GM23338 (cell line): ENCODE measurements at regions not wholly inside any gene's neighbourhood (a gene's known extent, or its start where the extent isn't known, plus 50 kb on each side); places are given as distances from the start of the nearest gene placed in this dataset.

ENCODE experiments used
- TF ChIP-seq, protein P1 (sequence below): fragments of 250-450 bp; sonication (Bioruptor Pico); IDR thresholded peaks from 2 replicates; pipeline ENCODE4 v1.5.0; 2020; ENCODE audit warnings: mild to moderate bottlenecking, moderate library complexity
- TF ChIP-seq, protein P2 (sequence below), 2 experiments: fragments of 200-600 bp in 1 of 2; sonication (generic) in 1 of 2; conservative IDR thresholded peaks; 2 replicates each; pipeline versions ENCODE4 v1.5.1 to v1.6.1; 2016 to 2017; ENCODE audit warnings: antibody characterized with exemption in 2 of 2, low read depth in 2 of 2, mild to moderate bottlenecking in 2 of 2, moderate library complexity in 1 of 2
- TF ChIP-seq, protein P3 (sequence below): IDR thresholded peaks from 2 replicates; pipeline ENCODE4 v1.6.1; 2016; ENCODE audit warnings: antibody characterized with exemption

DNA sequence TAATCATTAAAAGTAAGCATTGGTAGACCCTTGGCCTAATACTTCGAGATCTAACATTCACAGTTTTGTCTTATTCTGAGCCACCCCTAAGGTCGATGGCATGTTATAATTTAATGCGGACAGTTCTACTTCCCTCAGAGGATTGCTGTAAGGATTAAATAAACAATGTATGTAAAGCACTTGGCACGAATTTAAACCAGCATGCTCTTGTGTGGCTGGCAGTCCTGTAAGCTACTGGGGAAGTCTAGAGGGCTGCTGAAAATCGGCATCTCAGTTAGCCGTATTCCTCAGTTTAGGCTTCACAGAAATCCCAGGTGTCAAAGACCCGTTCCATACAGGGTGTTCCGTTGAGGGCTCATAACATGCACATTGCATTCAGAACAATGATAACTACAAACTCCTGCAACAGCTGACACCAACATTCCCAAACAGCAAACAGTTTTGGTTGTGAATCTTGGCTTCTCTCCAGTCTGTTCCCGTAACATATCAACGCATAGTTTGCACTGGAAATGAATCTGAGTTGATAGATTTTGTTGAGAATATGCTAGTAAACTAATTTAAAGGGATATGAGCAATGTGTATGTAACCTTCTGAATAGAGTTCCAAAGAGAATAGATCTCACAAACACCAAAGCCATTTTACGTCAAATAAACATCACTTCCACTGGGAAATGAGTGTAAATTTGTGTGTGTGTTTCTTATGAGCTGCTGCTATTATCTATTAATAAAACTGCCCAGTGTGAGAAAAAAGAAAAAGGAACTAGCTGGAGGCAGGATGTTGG, 52.2 kb upstream of the ACKR3 start (continued):
- TF ChIP-seq, protein P1, sequence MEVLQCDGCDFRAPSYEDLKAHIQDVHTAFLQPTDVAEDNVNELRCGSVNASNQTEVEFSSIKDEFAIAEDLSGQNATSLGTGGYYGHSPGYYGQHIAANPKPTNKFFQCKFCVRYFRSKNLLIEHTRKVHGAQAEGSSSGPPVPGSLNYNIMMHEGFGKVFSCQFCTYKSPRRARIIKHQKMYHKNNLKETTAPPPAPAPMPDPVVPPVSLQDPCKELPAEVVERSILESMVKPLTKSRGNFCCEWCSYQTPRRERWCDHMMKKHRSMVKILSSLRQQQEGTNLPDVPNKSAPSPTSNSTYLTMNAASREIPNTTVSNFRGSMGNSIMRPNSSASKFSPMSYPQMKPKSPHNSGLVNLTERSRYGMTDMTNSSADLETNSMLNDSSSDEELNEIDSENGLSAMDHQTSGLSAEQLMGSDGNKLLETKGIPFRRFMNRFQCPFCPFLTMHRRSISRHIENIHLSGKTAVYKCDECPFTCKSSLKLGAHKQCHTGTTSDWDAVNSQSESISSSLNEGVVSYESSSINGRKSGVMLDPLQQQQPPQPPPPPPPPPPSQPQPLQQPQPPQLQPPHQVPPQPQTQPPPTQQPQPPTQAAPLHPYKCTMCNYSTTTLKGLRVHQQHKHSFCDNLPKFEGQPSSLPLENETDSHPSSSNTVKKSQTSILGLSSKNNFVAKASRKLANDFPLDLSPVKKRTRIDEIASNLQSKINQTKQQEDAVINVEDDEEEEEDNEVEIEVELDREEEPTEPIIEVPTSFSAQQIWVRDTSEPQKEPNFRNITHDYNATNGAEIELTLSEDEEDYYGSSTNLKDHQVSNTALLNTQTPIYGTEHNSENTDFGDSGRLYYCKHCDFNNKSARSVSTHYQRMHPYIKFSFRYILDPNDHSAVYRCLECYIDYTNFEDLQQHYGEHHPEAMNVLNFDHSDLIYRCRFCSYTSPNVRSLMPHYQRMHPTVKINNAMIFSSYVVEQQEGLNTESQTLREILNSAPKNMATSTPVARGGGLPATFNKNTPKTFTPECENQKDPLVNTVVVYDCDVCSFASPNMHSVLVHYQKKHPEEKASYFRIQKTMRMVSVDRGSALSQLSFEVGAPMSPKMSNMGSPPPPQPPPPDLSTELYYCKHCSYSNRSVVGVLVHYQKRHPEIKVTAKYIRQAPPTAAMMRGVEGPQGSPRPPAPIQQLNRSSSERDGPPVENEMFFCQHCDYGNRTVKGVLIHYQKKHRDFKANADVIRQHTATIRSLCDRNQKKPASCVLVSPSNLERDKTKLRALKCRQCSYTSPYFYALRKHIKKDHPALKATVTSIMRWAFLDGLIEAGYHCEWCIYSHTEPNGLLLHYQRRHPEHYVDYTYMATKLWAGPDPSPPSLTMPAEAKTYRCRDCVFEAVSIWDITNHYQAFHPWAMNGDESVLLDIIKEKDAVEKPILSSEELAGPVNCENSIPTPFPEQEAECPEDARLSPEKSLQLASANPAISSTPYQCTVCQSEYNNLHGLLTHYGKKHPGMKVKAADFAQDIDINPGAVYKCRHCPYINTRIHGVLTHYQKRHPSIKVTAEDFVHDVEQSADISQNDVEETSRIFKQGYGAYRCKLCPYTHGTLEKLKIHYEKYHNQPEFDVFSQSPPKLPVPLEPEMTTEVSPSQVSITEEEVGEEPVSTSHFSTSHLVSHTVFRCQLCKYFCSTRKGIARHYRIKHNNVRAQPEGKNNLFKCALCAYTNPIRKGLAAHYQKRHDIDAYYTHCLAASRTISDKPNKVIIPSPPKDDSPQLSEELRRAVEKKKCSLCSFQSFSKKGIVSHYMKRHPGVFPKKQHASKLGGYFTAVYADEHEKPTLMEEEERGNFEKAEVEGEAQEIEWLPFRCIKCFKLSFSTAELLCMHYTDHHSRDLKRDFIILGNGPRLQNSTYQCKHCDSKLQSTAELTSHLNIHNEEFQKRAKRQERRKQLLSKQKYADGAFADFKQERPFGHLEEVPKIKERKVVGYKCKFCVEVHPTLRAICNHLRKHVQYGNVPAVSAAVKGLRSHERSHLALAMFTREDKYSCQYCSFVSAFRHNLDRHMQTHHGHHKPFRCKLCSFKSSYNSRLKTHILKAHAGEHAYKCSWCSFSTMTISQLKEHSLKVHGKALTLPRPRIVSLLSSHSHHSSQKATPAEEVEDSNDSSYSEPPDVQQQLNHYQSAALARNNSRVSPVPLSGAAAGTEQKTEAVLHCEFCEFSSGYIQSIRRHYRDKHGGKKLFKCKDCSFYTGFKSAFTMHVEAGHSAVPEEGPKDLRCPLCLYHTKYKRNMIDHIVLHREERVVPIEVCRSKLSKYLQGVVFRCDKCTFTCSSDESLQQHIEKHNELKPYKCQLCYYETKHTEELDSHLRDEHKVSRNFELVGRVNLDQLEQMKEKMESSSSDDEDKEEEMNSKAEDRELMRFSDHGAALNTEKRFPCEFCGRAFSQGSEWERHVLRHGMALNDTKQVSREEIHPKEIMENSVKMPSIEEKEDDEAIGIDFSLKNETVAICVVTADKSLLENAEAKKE (CRISPR knock-in tag) = no peak
- TF ChIP-seq, protein P2, sequence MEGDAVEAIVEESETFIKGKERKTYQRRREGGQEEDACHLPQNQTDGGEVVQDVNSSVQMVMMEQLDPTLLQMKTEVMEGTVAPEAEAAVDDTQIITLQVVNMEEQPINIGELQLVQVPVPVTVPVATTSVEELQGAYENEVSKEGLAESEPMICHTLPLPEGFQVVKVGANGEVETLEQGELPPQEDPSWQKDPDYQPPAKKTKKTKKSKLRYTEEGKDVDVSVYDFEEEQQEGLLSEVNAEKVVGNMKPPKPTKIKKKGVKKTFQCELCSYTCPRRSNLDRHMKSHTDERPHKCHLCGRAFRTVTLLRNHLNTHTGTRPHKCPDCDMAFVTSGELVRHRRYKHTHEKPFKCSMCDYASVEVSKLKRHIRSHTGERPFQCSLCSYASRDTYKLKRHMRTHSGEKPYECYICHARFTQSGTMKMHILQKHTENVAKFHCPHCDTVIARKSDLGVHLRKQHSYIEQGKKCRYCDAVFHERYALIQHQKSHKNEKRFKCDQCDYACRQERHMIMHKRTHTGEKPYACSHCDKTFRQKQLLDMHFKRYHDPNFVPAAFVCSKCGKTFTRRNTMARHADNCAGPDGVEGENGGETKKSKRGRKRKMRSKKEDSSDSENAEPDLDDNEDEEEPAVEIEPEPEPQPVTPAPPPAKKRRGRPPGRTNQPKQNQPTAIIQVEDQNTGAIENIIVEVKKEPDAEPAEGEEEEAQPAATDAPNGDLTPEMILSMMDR (conservative IDR thresholded peaks at IDR 0.05; ENCODE audit: low read depth in 2 of 2) = no peak
- TF ChIP-seq, protein P3, sequence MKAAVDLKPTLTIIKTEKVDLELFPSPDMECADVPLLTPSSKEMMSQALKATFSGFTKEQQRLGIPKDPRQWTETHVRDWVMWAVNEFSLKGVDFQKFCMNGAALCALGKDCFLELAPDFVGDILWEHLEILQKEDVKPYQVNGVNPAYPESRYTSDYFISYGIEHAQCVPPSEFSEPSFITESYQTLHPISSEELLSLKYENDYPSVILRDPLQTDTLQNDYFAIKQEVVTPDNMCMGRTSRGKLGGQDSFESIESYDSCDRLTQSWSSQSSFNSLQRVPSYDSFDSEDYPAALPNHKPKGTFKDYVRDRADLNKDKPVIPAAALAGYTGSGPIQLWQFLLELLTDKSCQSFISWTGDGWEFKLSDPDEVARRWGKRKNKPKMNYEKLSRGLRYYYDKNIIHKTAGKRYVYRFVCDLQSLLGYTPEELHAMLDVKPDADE = no peak
